Epithelial cell of proximal tubule (primary cell): ENCODE measurements at regions not wholly inside any gene's neighbourhood (a gene's known extent, or its start where the extent isn't known, plus 50 kb on each side); places are given as distances from the start of the nearest gene placed in this dataset.
"Not testable (repeated sequence)": the region's sequence is repeated elsewhere in the genome, so short reads cannot be mapped to it uniquely, and the experiment has no call there.

ENCODE experiments used
- DNase-seq: peaks from one replicate; pipeline ENCODE4 v3.0.0-alpha.2; 2011; ENCODE audit warnings: low read depth
- H3K4me3 ChIP-seq: 2 replicates; pipeline ENCODE4 v1.5.1; 2011; ENCODE audit warnings: low read depth, mild to moderate bottlenecking, low read length
- TF ChIP-seq, protein P1 (sequence below): conservative IDR thresholded peaks from 2 replicates; pipeline ENCODE4 v1.5.1; 2012; ENCODE audit warnings: low read depth, mild to moderate bottlenecking, low read length

DNA sequence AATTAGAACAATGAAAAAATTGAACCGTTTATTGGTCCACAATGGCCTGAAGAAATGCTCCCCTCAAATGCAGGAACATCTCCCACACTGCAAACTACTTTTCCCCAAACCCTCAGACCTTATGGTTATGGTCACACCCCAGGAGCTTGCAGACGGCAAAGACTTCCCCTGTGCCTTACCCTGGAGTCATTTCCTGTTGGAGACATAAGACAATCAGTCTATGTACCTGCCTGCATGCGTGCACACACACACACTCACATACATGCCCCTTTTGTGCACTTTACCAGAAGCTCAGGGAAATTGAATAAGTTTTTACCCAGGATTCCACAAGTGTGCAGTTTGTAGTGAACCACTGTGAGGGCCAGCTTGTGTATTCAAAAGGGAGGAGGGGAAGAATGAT, 281.9 kb upstream of the CELF4 start:
- H3K4me3 ChIP-seq, result no peak overlapping the region
- TF ChIP-seq, protein P1, sequence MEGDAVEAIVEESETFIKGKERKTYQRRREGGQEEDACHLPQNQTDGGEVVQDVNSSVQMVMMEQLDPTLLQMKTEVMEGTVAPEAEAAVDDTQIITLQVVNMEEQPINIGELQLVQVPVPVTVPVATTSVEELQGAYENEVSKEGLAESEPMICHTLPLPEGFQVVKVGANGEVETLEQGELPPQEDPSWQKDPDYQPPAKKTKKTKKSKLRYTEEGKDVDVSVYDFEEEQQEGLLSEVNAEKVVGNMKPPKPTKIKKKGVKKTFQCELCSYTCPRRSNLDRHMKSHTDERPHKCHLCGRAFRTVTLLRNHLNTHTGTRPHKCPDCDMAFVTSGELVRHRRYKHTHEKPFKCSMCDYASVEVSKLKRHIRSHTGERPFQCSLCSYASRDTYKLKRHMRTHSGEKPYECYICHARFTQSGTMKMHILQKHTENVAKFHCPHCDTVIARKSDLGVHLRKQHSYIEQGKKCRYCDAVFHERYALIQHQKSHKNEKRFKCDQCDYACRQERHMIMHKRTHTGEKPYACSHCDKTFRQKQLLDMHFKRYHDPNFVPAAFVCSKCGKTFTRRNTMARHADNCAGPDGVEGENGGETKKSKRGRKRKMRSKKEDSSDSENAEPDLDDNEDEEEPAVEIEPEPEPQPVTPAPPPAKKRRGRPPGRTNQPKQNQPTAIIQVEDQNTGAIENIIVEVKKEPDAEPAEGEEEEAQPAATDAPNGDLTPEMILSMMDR, result no peak
- no peak for DNase-seq

DNA sequence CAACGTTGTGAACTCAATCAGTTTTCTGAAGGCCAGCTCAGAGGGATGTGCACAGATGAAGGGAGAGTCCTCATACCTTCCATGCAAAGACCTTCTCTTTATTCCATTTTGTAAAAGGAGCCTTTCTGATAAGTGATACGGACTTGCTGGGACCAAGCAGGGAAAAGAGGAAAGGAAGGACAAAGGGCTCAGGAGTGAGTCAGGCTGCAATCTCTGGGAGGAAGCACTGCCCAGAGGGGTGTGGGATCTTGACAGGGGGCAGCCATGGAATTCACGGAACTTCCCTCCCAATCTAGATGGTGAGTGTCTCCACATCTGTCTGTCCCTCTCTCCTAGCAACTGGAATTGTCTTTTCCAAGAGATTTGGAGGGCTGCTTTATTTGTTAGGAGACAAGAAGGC, 281.4 kb upstream of the CELF4 start:
- no peak for DNase-seq
- H3K4me3 ChIP-seq, result no peak overlapping the region
- TF ChIP-seq, protein P1, result no peak

GRCh38 chr18:37845498-37845897, 279.9 kb upstream of the CELF4 start:
- no peak for DNase-seq
- TF ChIP-seq, protein P1, result no peak

DNA sequence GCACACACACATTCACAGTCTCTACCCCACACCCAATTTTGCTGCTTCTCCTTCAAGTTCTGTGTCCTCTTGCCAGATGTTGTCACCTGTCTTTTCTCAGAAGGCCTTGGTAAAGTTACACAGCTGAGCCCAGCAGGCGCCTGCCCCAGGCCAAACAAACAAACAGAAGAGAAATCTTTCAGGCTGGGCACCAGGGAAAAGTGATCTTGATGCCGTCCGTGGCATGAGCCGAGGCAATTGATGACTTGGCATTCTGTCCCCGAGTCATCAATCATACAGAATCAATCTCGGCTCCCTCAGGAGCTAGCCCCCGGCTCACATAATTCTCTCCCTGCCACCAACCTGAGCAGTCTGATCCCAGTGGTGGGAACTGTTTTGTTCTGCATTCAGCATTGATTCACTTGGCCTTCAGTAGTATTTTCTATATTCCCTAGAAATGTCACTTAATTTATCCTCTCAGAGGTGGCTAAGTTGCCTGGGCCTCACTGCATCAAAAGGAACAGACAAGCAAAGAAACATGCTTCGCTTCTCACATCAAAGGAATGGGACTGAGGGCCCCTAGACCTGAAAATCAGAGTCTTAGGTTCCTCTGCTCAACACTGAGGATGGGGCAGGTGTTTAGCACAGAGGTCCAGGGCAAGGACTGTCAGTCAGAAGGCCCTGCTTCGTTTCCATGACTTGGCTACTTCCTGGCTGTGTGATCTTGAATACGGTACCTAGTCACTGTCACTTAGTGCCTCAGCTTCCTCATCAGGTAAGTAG, 278.8 kb upstream of the CELF4 start:
- DNase-seq, result no peak
- H3K4me3 ChIP-seq, result no peak overlapping the region
- TF ChIP-seq, protein P1, result no peak

More at GRCh38 chr18:37845498-37845897, 279.9 kb upstream of the CELF4 start:
- no peak overlapping the region for H3K4me3 ChIP-seq

DNA sequence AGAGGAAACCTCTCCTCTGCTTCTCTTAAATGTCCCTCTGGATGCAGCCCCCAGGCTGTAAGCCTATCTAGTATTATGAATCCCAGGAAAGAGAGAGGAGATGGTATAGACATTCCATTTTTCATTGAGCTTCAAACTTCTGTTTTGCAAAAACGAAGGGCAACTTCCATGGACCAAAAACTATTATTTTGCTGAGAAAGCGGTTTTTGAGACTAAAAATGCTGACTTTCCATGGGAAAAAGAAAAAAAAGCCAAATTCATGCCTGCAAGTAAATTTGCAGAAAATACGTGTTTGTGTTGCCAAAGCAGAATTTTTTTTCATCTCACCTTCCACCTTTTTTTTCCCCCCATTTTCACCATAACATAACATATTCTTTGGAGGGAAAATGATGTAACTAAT, 272.5 kb upstream of the CELF4 start:
- no peak for DNase-seq
- H3K4me3 ChIP-seq, result no peak overlapping the region
- TF ChIP-seq, protein P1, result no peak

DNA sequence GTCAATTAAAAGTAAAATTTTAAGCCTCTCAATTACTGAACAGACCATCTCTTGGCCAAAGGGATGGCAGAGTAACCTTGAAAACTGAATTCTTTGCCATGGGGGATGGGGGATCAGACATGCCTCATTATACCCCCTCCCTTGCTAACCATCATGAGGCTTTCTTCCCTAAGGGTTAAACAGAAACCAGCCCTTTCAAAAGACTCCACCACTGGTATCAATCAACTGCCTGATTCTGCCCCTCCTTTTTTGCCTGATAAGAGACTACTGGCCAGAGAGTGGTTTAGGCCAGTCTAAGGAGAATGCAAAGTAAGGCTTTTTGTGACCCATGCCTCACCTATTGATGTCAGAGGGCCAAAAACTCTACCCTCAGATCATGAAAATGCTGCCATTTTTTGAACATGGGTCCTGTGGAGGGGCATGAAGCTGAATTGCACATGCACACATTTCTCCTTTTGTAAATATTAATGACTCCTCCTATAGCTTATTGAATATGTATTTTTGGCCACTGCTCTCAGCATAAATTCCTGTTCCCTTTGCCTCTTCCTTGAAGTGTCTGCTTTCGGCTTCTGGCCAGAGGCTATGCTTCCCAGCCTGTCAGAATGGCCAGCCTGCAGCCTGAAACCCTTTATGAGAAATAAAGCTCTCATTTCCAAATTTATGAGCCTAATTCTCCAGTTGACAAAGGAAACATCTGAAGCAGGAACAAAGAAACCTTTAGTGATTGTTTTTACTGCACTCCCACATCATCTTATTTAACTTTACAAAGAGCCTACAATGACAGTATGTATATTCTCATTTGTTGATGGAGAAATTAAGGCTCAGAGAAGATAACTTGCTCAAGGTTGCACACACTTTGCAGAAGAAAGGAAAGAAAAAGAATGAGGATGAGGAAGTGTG, 270.7 kb upstream of the CELF4 start:
- no peak for DNase-seq
- TF ChIP-seq, protein P1, result no peak
- no peak overlapping the region for H3K4me3 ChIP-seq

DNA sequence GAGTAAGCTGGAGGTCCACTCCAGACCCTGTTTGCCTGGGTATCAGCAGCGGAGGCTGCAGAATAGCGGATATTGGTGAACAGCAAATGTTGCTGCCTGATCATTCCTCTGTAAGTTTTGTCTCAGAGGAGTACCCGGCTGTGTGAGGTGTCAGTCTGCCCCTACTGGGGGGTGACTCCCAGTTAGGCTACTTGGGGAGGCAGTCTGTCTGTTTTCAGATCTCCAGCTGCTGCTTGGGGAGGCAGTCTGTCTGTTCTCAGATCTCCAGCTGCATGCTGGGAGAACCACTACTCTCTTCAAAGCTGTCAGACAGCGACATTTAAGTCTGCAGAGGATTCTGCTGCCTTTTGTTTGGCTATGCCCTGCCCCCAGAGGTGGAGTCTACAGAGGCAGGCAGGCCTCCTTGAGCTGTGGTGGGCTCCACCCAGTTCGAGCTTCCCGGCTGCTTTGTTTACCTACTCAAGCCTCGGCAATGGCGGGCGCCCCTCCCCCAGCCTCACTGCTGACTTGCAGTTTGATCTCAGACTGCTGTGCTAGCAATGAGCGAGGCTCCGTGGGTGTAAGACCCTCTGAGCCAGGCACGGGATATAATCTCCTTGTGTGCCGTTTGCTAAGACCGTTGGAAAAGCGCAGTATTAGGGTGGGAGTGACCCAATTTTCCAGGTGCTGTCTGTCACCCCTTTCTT, 266.6 kb upstream of the CELF4 start:
- not testable (repeated sequence) for DNase-seq, H3K4me3 ChIP-seq
